SJSA1 (cell line): ENCODE measurements at regions not wholly inside any gene's neighbourhood (a gene's known extent, or its start where the extent isn't known, plus 50 kb on each side); places are given as distances from the start of the nearest gene placed in this dataset.

ENCODE experiments used
- DNase-seq, 2 experiments: peaks; one replicate each; pipeline ENCODE4 v3.0.0-alpha.2; 2015 to 2020; ENCODE audit warnings: low spot score in 2 of 2, low read depth in 1 of 2
- H3K27ac ChIP-seq: fragments of 250-450 bp; sonication (Bioruptor Pico); 2 replicates; pipeline ENCODE4 v1.5.1; 2020; ENCODE audit warnings: mild to moderate bottlenecking, moderate library complexity
- H3K27me3 ChIP-seq: fragments of 250-450 bp; sonication (Bioruptor Pico); replicated peaks from 2 replicates; pipeline ENCODE4 v1.5.1; 2020; ENCODE audit warnings: mild to moderate bottlenecking, moderate library complexity
- H3K36me3 ChIP-seq: fragments of 250-450 bp; sonication (Bioruptor Pico); 2 replicates; pipeline ENCODE4 v1.5.1; 2020; ENCODE audit warnings: mild to moderate bottlenecking
- H3K4me1 ChIP-seq: fragments of 250-450 bp; sonication (Bioruptor Pico); replicated peaks from 2 replicates; pipeline ENCODE4 v1.6.1; 2021; ENCODE audit warnings: mild to moderate bottlenecking
- H3K4me3 ChIP-seq: fragments of 250-450 bp; sonication (Bioruptor Pico); 2 replicates; pipeline ENCODE4 v1.5.1; 2020; ENCODE audit warnings: mild to moderate bottlenecking
- H3K9me3 ChIP-seq: fragments of 250-450 bp; sonication (Bioruptor Pico); replicated peaks from 2 replicates; pipeline ENCODE4 v1.5.1; 2020; ENCODE audit warnings: mild to moderate bottlenecking

GRCh38 chr2:49288902-49289700 is 134.8 kb upstream of the FSHR start:
- Histone ChIP-seq H3K4me3 (no peak overlapping the region), H3K27ac (no peak overlapping the region), H3K9me3 (no peaks in the 10 kb centered on the region), H3K4me1 (no peaks in the 10 kb centered on the region), H3K36me3 (no peaks in the 10 kb centered on the region), H3K27me3 (no peaks in the 10 kb centered on the region)
- no peak for DNase-seq

GRCh38 chr2:49288113-49288705 is 133.9 kb upstream of the FSHR start:
- Histone ChIP-seq H3K9me3 (no peaks in the 10 kb centered on the region), H3K27me3 (no peaks in the 10 kb centered on the region), H3K36me3 (no peaks in the 10 kb centered on the region), H3K4me1 (no peaks in the 10 kb centered on the region), H3K27ac (no peak overlapping the region), H3K4me3 (no peak overlapping the region)
- no peak for DNase-seq

DNA sequence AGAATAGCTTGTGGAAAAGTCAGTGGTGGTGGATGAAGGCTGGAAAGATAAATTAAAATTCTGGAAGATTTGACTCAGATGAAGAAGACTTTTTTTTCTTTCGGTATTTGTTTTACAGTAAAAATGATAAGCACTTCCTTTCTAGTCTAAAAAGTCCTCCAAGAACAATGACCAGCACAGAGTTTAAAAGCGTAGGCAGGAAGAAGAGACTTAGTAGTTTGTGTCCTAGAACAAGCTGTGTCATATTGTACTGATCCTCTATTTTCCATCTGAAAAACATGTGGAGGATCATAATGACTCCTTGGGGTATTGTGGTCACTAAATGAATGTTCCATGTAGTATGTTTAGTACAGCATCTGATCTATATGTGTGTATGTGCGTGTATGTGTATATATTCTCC is 132.4 kb upstream of the FSHR start:
- no peaks in the 10 kb centered on the region for H3K36me3 ChIP-seq
- H3K4me1 ChIP-seq = no peaks in the 10 kb centered on the region
- no peak overlapping the region for H3K4me3 ChIP-seq
- H3K27me3 ChIP-seq = no peaks in the 10 kb centered on the region
- no peak overlapping the region for H3K27ac ChIP-seq
- no peak for DNase-seq
- H3K9me3 ChIP-seq = peaks cover 1% of the 10 kb centered on the region; the same call in 1 of the 2 replicates

- H3K27me3 ChIP-seq = no peaks in the 10 kb centered on the region
- H3K4me3 ChIP-seq = no peak overlapping the region
Observed at GRCh38 chr2:49286045-49286444, 131.7 kb upstream of the FSHR start.

DNA sequence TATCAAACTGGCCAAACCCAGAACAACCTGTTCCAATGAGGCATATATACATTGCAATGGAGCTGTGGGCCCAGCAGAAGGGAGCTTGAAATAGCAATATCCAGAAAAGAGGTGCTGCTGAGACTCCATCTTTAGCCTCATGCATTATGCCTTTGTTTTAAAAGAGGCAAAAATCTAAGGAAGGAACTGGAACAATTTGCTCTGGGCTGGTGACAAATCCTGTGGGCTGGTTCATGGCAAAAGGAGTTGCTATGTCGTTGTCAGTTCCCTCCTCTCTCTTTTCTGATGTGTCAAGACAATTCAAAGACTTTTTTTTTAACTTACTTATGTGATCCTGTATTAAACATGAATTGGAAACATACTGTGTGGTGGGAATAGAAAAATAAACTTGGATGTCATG is 124.2 kb upstream of the FSHR start:
- no peaks in the 10 kb centered on the region for H3K36me3 ChIP-seq

More at GRCh38 chr2:49286045-49286444, 131.7 kb upstream of the FSHR start:
- no peaks in the 10 kb centered on the region for H3K36me3 ChIP-seq
- no peaks in the 10 kb centered on the region for H3K4me1 ChIP-seq
- no peak overlapping the region for H3K27ac ChIP-seq
- DNase-seq = no peak
- peaks cover 3% of the 10 kb centered on the region; the same call in 1 of the 2 replicates for H3K9me3 ChIP-seq

GRCh38 chr2:49278141-49278540 is 123.8 kb upstream of the FSHR start:
- peaks cover 3% of the 10 kb centered on the region; the same call in 1 of the 2 replicates for H3K9me3 ChIP-seq
- no peaks in the 10 kb centered on the region for H3K27me3 ChIP-seq
- no peak overlapping the region for H3K4me3 ChIP-seq
- H3K4me1 ChIP-seq = no peaks in the 10 kb centered on the region
- H3K36me3 ChIP-seq = no peaks in the 10 kb centered on the region
- no peak overlapping the region for H3K27ac ChIP-seq
- no peak for DNase-seq

More for the DNA sequence above, 124.2 kb upstream of the FSHR start:
- H3K9me3 ChIP-seq = peaks cover 3% of the 10 kb centered on the region; the same call in 1 of the 2 replicates
- no peaks in the 10 kb centered on the region for H3K4me1 ChIP-seq
- no peak overlapping the region for H3K4me3 ChIP-seq
- no peak overlapping the region for H3K27ac ChIP-seq
- no peaks in the 10 kb centered on the region for H3K27me3 ChIP-seq
- DNase-seq = no peak

DNA sequence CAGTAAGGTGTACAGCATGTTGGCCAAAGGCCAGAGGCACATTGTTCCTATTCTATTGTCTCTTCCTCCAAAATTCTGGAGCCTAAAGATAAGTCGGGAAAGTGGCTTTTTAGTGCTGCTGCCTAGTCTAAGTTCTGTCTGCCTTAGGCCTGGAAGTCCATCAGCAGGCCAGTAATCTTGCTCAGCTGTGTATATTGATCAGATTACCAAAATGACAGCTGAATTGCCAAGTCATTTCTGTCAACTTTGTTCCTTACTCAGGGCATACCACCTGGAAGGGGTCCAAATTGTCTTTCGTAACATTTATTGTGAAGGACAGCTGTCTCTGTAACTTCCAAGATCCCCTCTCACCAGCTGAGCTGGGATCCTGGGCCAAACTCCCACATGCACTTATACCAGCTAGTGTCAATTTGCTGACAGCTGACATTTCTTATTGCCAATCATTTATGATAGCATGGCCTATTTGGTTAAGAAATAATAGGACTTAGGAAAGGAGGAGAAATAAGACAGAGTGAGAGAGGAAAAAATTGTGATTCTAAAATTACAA is 116.8 kb upstream of the FSHR start:
- Histone ChIP-seq H3K36me3 (no peaks in the 10 kb centered on the region), H3K27me3 (no peaks in the 10 kb centered on the region; the same call in 1 of the 2 replicates), H3K27ac (no peak overlapping the region), H3K4me3 (no peak overlapping the region), H3K9me3 (no peaks in the 10 kb centered on the region), H3K4me1 (no peaks in the 10 kb centered on the region)
- DNase-seq = no peak

- Histone ChIP-seq H3K4me1 (no peaks in the 10 kb centered on the region), H3K36me3 (no peaks in the 10 kb centered on the region), H3K9me3 (no peaks in the 10 kb centered on the region), H3K27ac (no peak overlapping the region), H3K4me3 (no peak overlapping the region), H3K27me3 (no peaks in the 10 kb centered on the region; the same call in 1 of the 2 replicates)
- no peak for DNase-seq
Observed at GRCh38 chr2:49270091-49270490, 115.8 kb upstream of the FSHR start.

GRCh38 chr2:49265471-49265870 is 111.2 kb upstream of the FSHR start:
- Histone ChIP-seq H3K36me3 (no peaks in the 10 kb centered on the region), H3K27ac (no peak overlapping the region), H3K27me3 (no peaks in the 10 kb centered on the region), H3K9me3 (no peaks in the 10 kb centered on the region), H3K4me1 (no peaks in the 10 kb centered on the region), H3K4me3 (no peak overlapping the region)
- no peak for DNase-seq

- Histone ChIP-seq H3K27ac (no peak overlapping the region), H3K27me3 (no peaks in the 10 kb centered on the region), H3K36me3 (no peaks in the 10 kb centered on the region), H3K9me3 (no peaks in the 10 kb centered on the region), H3K4me3 (no peak overlapping the region), H3K4me1 (no peaks in the 10 kb centered on the region)
- no peak for DNase-seq
Observed at GRCh38 chr2:49262801-49263560, 108.7 kb upstream of the FSHR start.

- H3K36me3 ChIP-seq = no peaks in the 10 kb centered on the region
- H3K27ac ChIP-seq = no peak overlapping the region
- H3K4me1 ChIP-seq = no peaks in the 10 kb centered on the region
- no peaks in the 10 kb centered on the region for H3K9me3 ChIP-seq
- no peaks in the 10 kb centered on the region for H3K27me3 ChIP-seq
- no peak overlapping the region for H3K4me3 ChIP-seq
- DNase-seq = no peak
Observed at GRCh38 chr2:49261781-49262180, 107.5 kb upstream of the FSHR start.

DNA sequence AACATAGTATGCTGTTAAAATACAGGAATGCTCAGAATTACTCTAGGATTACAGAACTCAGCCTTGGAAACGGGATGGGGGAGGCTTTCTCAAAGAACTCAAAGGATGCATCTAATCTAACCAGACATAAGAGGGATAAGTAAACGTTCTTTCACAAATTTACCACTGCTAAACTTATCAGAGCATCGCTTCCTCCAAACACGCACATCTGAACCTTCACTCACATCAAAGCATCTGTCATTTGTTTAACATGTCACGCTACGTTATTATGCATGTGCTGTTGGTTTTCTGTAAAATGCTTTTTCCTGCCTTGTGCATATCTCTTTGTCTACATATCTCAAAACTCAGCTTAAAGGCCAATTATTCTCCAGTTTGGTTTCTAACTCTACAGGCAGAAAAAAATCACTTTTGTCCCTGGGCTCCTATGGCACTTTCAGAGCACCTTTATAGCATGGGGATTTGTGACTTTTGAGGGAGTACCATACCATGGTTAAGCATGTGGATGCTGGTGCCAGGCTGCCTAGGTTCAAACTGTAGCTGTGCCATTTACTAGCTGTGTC is 106.7 kb upstream of the FSHR start:
- Histone ChIP-seq H3K27me3 (no peaks in the 10 kb centered on the region), H3K4me3 (no peak overlapping the region), H3K36me3 (no peaks in the 10 kb centered on the region), H3K27ac (no peak overlapping the region), H3K4me1 (no peaks in the 10 kb centered on the region), H3K9me3 (no peaks in the 10 kb centered on the region)
- DNase-seq = no peak

- Histone ChIP-seq H3K27ac (no peak overlapping the region), H3K4me1 (no peaks in the 10 kb centered on the region), H3K36me3 (no peaks in the 10 kb centered on the region), H3K9me3 (no peaks in the 10 kb centered on the region), H3K27me3 (no peaks in the 10 kb centered on the region), H3K4me3 (no peak overlapping the region)
- DNase-seq = no peak
Observed at GRCh38 chr2:49259926-49260325, 105.6 kb upstream of the FSHR start.
